ENCODE measurements at regions not wholly inside any gene's neighbourhood (a gene's known extent, or its start where the extent isn't known, plus 50 kb on each side); places are given as distances from the start of the nearest gene placed in this dataset.

DNA sequence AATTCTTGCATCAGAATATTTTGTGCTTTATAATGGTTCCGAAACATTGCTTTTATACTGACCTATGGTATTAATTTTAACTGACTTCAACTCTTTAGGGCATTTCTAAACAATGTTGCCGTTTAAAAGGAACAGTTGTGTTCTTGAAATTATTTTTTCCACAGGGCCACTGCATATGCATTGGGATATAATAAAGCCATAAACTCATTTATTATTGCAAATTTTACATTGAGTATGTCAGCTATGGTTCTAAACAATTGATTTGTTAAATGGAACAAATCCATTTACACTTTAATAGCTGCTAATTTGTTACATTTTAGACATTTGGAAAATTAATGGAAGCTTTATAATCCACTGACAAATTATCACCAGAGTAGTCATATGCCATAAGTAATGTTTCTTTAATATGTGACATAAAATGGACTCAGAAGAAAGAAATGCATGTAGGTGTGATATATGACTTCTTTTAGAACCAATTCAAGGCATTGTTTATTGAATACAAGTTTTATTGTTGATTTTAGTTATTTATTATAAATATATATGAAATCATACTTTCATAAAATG, 553.3 kb downstream of the TLL1 start:
- H3K36me3 ChIP-seq, result no peaks in the 10 kb centered on the region
- peaks cover 4% of the 10 kb centered on the region for H3K9me3 ChIP-seq (replicated peaks)
- no peak overlapping the region for H3K27ac ChIP-seq (replicated peaks)
- no peaks in the 10 kb centered on the region for H3K27me3 ChIP-seq (ENCODE audit: low read depth)
- no peak overlapping the region for H3K4me3 ChIP-seq
- DNase-seq, result no peak
- H3K4me1 ChIP-seq, result no peaks in the 10 kb centered on the region
- intact Hi-C loops (cut with micrococcal nuclease), result no loop called here
- TF ChIP-seq, protein P1, sequence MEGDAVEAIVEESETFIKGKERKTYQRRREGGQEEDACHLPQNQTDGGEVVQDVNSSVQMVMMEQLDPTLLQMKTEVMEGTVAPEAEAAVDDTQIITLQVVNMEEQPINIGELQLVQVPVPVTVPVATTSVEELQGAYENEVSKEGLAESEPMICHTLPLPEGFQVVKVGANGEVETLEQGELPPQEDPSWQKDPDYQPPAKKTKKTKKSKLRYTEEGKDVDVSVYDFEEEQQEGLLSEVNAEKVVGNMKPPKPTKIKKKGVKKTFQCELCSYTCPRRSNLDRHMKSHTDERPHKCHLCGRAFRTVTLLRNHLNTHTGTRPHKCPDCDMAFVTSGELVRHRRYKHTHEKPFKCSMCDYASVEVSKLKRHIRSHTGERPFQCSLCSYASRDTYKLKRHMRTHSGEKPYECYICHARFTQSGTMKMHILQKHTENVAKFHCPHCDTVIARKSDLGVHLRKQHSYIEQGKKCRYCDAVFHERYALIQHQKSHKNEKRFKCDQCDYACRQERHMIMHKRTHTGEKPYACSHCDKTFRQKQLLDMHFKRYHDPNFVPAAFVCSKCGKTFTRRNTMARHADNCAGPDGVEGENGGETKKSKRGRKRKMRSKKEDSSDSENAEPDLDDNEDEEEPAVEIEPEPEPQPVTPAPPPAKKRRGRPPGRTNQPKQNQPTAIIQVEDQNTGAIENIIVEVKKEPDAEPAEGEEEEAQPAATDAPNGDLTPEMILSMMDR (IDR thresholded peaks at IDR 0.05; ENCODE audit: borderline replicate concordance), result no peak

DNA sequence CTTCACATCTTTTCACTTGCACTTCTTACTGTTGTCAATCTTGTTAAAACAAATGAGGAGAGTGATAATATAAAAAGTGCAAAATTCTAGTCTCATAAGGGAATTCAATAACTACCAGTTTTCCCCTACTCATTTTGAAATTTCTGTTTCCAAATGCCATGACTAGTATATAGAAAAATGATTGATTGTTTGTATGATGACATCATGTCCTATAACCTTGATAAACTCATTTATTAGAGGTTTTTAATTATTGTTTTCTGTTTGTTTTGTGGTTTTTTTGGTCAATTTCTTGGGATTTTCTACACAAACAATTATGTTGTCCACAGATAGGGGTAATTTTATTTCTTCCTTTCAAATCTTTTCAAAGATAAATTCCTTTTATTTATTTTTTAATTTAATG, 559.1 kb downstream of the TLL1 start:
- no peaks in the 10 kb centered on the region for H3K9me3 ChIP-seq (replicated peaks)
- DNase-seq, result no peak
- H3K27me3 ChIP-seq (ENCODE audit: low read depth), result no peaks in the 10 kb centered on the region
- H3K4me3 ChIP-seq, result no peak overlapping the region
- H3K36me3 ChIP-seq, result no peaks in the 10 kb centered on the region
- TF ChIP-seq, protein P1 (IDR thresholded peaks at IDR 0.05; ENCODE audit: borderline replicate concordance), result no peak
- H3K4me1 ChIP-seq, result no peaks in the 10 kb centered on the region
- no peak overlapping the region for H3K27ac ChIP-seq (replicated peaks)
- intact Hi-C loops (cut with micrococcal nuclease), result no loop called here

DNA sequence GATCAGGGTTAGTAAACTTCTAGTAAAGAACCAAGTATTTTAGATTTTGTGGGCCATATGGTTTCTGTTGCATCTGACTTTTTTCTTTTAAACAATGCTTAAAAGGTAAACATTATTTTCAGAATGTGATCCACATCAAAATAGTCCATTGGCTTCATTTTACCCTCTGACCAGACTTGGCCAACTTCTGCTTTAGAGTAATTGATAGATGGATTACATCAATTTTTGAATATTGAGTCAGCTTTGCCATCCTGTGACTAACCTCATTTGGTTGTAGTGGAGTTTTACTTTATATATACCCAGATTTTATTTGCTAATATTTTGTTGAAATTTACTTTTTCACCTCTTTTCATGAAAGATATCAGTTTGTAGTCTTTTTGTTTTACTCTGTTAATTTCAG, 559.8 kb downstream of the TLL1 start:
- Histone ChIP-seq H3K4me3 (no peak overlapping the region), H3K36me3 (no peaks in the 10 kb centered on the region), H3K9me3 (replicated peaks) (no peaks in the 10 kb centered on the region), H3K27ac (replicated peaks) (no peak overlapping the region), H3K27me3 (ENCODE audit: low read depth) (no peaks in the 10 kb centered on the region), H3K4me1 (no peaks in the 10 kb centered on the region)
- intact Hi-C loops (cut with micrococcal nuclease), result no loop called here
- DNase-seq, result no peak
- TF ChIP-seq, protein P1 (IDR thresholded peaks at IDR 0.05; ENCODE audit: borderline replicate concordance), result no peak

DNA sequence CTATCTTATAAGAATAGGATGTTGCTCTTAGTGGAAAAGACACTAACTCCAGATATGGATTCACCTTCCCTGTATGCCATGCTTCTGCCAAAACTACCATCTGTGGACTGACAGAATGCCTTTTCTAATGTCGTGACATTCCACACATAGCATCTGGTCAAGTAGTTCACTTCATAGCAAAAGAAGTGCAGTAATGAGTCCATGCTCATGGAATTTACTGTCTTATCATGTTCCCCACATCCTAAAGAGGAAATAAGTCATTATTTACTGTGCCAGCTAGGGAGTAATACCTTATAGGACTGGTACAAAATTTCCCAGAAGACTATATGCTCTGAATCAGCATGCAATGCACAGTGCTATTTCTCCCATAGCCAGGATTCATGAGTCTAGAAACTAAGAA, 562.4 kb downstream of the TLL1 start:
- Histone ChIP-seq H3K4me3 (no peak overlapping the region), H3K4me1 (no peaks in the 10 kb centered on the region), H3K27ac (replicated peaks) (no peak overlapping the region), H3K27me3 (ENCODE audit: low read depth) (no peaks in the 10 kb centered on the region), H3K36me3 (no peaks in the 10 kb centered on the region), H3K9me3 (replicated peaks) (peaks cover 3% of the 10 kb centered on the region)
- intact Hi-C loops (cut with micrococcal nuclease), result no loop called here
- DNase-seq, result no peak
- TF ChIP-seq, protein P1 (IDR thresholded peaks at IDR 0.05; ENCODE audit: borderline replicate concordance), result no peak

DNA sequence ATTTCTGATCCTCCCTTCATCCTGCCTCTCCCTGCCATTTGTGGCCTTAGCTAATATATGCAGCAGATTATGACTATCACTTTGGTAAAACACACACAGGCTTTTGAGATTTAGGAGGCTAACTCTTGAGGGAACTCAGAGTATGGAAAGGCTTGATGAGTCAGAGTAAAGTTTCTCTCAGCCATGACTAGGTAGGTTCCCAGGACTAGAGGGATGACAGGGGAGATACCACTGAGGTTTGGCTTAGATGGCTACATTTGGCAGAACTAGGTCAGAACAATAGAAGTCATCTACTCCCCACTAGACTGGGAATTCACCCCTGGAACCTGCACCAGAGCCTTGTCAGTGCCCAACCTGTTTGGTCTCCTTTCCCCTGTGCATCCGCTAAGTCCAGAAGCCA, 585.7 kb downstream of the TLL1 start:
- H3K27ac ChIP-seq (replicated peaks), result no peak overlapping the region
- TF ChIP-seq, protein P1 (IDR thresholded peaks at IDR 0.05; ENCODE audit: borderline replicate concordance), result no peak
- H3K36me3 ChIP-seq, result no peaks in the 10 kb centered on the region
- no peak overlapping the region for H3K4me3 ChIP-seq
- peaks cover 11% of the 10 kb centered on the region for H3K9me3 ChIP-seq (replicated peaks)
- H3K27me3 ChIP-seq (ENCODE audit: low read depth), result no peaks in the 10 kb centered on the region
- intact Hi-C loops (cut with micrococcal nuclease), result no loop called here
- no peaks in the 10 kb centered on the region for H3K4me1 ChIP-seq
- no peak for DNase-seq
